ENCODE measurements at regions not wholly inside any gene's neighbourhood (a gene's known extent, or its start where the extent isn't known, plus 50 kb on each side); places are given as distances from the start of the nearest gene placed in this dataset.

DNA sequence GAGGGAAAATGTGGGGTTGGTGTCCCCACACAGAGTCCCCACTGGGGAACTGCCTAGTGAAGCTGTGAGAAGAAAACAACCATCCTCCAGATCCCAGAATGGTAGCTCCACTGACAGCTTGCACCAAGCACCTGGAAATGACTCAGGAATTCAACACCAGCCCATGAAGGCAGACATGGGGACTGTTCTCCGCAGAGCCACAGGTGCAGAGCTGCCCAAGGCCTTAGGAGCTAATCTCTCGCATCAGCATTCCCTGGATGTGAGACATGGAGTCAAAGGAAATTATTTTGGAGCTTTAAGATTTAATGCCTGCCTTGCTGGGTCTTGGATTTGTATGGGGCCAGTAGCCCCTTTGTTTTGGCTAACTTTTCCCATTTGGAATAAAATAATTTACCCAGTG, 367.9 kb downstream of the FAM133A start:
- ChIA-PET POLR2A (no interaction called here), CTCF (no interaction called here)
- DNase-seq: no peak
- Mint-ChIP-seq H3K9me3 (no peaks in the 10 kb centered on the region), H3K36me3 (no peaks in the 10 kb centered on the region), H3K4me1 (ENCODE audit: low read depth) (no peaks in the 10 kb centered on the region), H3K4me3 (no peak overlapping the region), H3K27ac (no peak overlapping the region), H3K27me3 (no peaks in the 10 kb centered on the region)
- intact Hi-C loops (cut with micrococcal nuclease): no loop called here

DNA sequence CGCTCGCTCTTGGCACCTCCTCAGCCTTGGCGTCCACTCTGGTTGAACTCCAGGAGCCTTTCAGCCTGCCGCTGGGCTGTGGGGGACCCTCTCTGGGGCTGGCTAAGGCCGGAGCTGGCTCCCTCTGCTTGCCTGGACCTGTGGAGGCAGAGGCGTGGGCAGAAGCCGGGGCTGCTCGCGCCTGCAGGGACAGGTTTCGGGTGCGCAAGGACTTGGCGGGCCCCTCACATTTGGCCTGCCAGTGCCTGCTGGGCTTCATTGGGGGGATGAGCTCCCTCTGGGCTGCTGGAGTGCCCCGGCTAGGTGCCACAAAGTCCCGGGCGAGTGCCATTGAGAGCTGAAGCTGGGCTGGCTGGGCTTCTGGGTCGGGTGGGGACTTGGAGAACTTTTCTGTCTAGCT, 371.7 kb downstream of the FAM133A start:
- intact Hi-C loops (cut with micrococcal nuclease): no loop called here
- Mint-ChIP-seq H3K27ac (no peak overlapping the region), H3K27me3 (no peaks in the 10 kb centered on the region), H3K4me1 (ENCODE audit: low read depth) (no peaks in the 10 kb centered on the region), H3K4me3 (no peak overlapping the region), H3K9me3 (no peaks in the 10 kb centered on the region), H3K36me3 (no peaks in the 10 kb centered on the region)
- ChIA-PET CTCF (no interaction called here), POLR2A (no interaction called here)
- DNase-seq: no peak

DNA sequence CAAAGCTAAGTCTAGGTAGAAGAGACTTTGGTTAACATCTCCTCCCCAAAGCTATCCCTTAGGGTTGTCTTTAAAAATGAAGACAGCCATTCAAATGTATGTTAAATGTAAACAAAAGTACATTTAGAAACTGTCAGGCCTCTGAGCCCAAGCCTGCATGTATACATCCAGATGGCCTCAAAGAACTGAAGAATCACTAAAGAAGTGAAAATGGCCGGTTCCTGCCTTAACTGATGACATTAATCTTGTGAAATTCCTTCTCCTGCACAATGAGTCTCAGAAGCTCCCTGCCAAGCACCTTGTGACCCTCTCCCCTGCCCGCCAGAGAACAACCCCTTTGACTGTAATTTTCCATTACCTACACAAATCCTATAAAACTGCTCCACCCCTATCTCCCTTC, 377.9 kb downstream of the FAM133A start:
- intact Hi-C loops (cut with micrococcal nuclease): no loop called here
- Mint-ChIP-seq H3K4me3 (no peak overlapping the region), H3K36me3 (no peaks in the 10 kb centered on the region), H3K27me3 (no peaks in the 10 kb centered on the region), H3K27ac (no peak overlapping the region), H3K9me3 (no peaks in the 10 kb centered on the region), H3K4me1 (ENCODE audit: low read depth) (no peaks in the 10 kb centered on the region)
- ChIA-PET POLR2A (no interaction called here), CTCF (no interaction called here)
- DNase-seq: no peak

DNA sequence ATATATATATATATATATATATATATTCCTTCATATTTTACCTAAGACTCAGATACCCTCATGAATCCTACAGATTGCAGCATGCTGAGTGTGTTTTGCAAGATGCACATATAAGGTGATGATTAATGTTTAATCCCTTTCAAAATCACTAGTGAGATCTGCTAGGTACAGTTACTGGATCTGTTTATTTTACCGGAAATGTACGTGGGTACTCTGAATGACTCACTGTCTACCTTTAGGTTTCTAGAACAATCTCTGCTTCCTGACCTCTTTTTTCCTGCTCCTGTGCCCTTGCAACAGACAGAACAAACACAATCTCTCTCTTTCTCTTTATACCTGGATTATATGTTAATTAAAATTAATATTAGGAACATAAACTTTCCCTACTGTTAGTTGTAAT, 379.6 kb downstream of the FAM133A start:
- no peak for DNase-seq
- ChIA-PET POLR2A (no interaction called here), CTCF (no interaction called here)
- Mint-ChIP-seq H3K4me3 (no peak overlapping the region), H3K9me3 (no peaks in the 10 kb centered on the region), H3K27ac (no peak overlapping the region), H3K4me1 (ENCODE audit: low read depth) (no peaks in the 10 kb centered on the region), H3K36me3 (no peaks in the 10 kb centered on the region), H3K27me3 (no peaks in the 10 kb centered on the region)
- intact Hi-C loops (cut with micrococcal nuclease): no loop called here

DNA sequence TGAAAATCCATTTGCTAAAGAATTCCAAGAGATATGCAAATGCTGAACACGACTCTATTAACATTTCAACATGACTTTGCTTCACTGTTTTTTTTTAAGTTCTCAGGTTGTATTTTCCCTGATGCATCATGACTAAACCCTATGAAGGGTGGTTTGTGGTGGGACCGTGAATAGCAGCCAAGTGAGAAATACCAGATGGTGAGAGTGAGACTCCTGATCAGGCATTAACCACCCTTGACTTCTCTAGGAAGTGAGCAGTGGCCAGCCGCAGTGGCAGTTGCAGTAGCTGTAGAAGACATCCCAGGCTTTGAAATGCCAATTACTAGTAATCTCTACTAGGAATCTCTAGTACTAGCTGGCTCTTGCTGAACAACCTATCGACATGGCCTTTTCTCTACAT, 383.4 kb downstream of the FAM133A start:
- no peaks in the 10 kb centered on the region for H3K9me3 Mint-ChIP-seq
- intact Hi-C loops (cut with micrococcal nuclease): loop anchor here (5.0 kb wide), 1 partner anchor 185 kb away; no protein-coding TSS in a partner anchor
- no peak overlapping the region for H3K27ac Mint-ChIP-seq
- no peaks in the 10 kb centered on the region for H3K4me1 Mint-ChIP-seq (ENCODE audit: low read depth)
- H3K27me3 Mint-ChIP-seq: no peaks in the 10 kb centered on the region
- no peak for DNase-seq
- POLR2A ChIA-PET: no interaction called here
- H3K4me3 Mint-ChIP-seq: no peak overlapping the region
- CTCF ChIA-PET: no interaction called here
- no peaks in the 10 kb centered on the region for H3K36me3 Mint-ChIP-seq

DNA sequence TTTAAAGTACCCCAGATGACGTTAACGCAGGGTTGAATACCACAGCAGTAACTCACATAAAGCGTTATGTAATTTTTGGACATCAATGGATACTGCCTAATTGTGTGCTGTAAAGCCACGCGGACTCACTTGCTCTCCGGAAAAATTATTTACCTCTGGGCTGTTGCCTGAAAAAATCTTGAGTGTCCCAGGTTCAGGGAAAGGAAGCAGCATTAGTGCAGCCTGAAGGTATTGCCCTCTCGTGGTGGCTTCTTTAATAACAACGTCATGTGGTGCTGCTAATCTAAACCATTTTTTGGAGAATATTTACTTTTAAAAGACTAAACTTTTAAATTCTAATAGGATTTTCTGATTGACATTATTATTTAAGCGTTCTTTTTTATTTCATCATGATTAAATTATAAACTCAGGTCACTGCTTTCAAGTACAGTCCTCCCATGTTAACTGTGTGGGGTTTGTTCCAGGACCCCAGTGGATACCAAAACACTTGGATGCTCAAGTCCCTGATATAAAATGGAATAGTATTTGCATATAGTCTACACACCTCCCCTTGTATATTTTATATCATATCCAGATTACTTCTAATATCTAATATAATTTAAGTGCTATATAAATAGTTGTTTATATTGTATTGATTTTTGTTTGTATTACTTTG, 384.8 kb downstream of the FAM133A start:
- Mint-ChIP-seq H3K9me3 (peaks cover 2% of the 10 kb centered on the region), H3K27ac (no peak overlapping the region), H3K27me3 (no peaks in the 10 kb centered on the region), H3K4me3 (no peak overlapping the region), H3K36me3 (no peaks in the 10 kb centered on the region), H3K4me1 (ENCODE audit: low read depth) (no peaks in the 10 kb centered on the region)
- POLR2A ChIA-PET: no interaction called here
- no peak for DNase-seq
- CTCF ChIA-PET: no interaction called here
- intact Hi-C loops (cut with micrococcal nuclease): loop anchor here (5.0 kb wide), 1 partner anchor 187 kb away; no protein-coding TSS in a partner anchor

DNA sequence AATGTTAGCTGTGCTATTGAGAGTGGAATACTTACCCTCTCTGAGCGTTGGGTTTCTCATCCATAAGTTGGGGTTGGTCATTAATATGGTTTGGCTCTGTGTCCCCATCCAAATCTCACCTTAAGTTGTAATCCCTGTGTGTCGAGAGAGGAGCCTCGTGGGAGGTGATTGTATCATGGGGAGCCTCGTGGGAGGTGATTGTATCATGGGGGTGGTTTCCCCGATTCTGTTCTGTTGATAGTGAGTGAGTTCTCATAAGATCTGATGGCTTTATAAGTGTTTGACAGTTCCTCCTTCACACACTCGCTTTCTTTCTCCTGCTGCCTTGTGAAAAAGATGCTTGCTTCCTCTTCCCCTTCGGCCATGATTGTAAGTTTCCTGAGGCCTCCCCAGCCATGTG, 391.1 kb downstream of the FAM133A start:
- POLR2A ChIA-PET: no interaction called here
- intact Hi-C loops (cut with micrococcal nuclease): no loop called here
- Mint-ChIP-seq H3K27me3 (no peaks in the 10 kb centered on the region), H3K9me3 (peaks cover 2% of the 10 kb centered on the region), H3K27ac (no peak overlapping the region), H3K36me3 (no peaks in the 10 kb centered on the region), H3K4me3 (no peak overlapping the region), H3K4me1 (ENCODE audit: low read depth) (no peaks in the 10 kb centered on the region)
- CTCF ChIA-PET: no interaction called here
- DNase-seq: no peak

DNA sequence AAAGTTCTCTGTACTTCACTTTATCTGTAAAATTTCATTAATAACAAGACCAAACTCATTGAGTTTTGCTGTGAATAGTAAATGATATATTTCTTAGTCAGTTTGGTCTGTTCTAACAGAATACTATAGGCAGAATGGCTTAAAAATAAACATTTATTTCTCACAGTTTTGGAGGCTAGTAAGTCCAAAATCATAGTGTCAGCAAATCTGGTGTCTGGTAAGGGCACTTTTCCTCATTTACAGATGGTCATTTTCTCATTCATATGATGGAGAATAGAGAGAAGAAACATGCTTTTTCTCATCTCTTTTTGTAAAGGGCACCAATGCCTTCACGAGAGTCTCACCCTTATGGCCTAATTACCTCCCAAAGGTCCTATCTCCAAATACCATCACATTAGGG, 415.1 kb downstream of the FAM133A start:
- Mint-ChIP-seq H3K27me3 (no peaks in the 10 kb centered on the region), H3K4me3 (no peak overlapping the region), H3K27ac (no peak overlapping the region), H3K4me1 (ENCODE audit: low read depth) (no peaks in the 10 kb centered on the region), H3K36me3 (no peaks in the 10 kb centered on the region), H3K9me3 (no peaks in the 10 kb centered on the region)
- DNase-seq: no peak
- ChIA-PET POLR2A (no interaction called here), CTCF (no interaction called here)
- intact Hi-C loops (cut with micrococcal nuclease): no loop called here

DNA sequence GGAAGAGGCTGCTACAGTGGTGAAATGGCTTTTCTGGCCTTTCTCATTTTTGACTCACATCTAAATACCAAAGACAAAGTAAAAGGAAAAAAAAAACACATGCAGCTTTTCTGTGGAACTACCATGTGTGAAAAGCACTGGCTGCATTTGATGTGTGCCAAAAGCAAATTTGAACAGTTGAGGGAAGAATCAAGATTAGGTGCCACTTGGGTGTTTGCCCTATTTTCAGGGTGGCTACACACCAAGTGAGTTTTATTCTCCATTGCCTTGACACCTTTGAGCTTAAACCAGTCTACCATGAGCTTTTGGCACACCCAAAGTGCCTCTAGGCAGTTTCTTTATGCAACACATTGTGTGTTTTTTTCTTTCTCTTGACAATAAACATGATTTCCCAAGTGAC, 423.9 kb downstream of the FAM133A start:
- Mint-ChIP-seq H3K4me1 (ENCODE audit: low read depth) (no peaks in the 10 kb centered on the region), H3K27me3 (no peaks in the 10 kb centered on the region), H3K27ac (no peak overlapping the region), H3K4me3 (no peak overlapping the region), H3K9me3 (no peaks in the 10 kb centered on the region), H3K36me3 (no peaks in the 10 kb centered on the region)
- DNase-seq: no peak
- intact Hi-C loops (cut with micrococcal nuclease): no loop called here
- ChIA-PET CTCF (no interaction called here), POLR2A (no interaction called here)

DNA sequence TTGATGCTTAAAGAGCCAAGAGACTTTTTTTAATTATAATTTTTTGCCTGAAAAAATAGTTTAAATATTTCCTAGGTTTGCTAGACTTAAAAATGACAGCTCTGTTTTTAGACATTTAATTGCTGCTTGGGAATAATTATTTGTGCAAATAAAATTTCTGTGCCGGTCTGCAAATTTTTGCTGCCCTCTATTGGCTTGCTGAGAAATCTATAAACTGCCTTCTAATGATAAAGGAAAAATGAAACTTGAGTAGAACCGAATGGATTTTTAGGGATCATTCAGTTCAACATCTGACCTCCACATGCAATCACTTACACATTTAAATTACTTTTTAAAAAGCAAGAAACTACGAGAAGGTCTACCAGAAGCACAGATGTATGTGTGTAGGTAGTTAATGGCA, 434.0 kb downstream of the FAM133A start:
- POLR2A ChIA-PET: no interaction called here
- Mint-ChIP-seq H3K27ac (no peak overlapping the region), H3K27me3 (no peaks in the 10 kb centered on the region), H3K4me3 (no peak overlapping the region), H3K4me1 (ENCODE audit: low read depth) (no peaks in the 10 kb centered on the region), H3K36me3 (no peaks in the 10 kb centered on the region), H3K9me3 (peaks cover 3% of the 10 kb centered on the region)
- intact Hi-C loops (cut with micrococcal nuclease): no loop called here
- CTCF ChIA-PET: no interaction called here
- no peak for DNase-seq

DNA sequence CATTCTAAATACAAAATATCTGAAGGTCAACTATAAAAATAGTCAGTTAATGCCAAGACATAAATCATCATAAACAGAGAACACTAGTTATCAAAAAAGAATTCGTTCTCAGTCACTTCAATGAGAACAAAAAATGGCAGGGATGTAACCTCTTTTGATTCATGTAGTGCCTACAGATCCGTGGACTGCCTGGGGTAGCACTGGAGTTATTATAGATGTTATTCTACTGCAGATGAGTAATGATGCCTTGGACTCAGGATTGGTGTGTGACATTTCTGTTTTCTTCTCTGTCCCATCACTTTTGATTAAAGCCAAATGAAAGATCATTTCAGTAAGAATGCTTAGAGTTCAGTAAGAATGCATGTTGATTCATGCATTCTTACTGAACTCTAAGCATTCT, 440.4 kb downstream of the FAM133A start:
- DNase-seq: no peak
- Mint-ChIP-seq H3K27ac (no peak overlapping the region), H3K36me3 (no peaks in the 10 kb centered on the region), H3K4me1 (ENCODE audit: low read depth) (no peaks in the 10 kb centered on the region), H3K4me3 (no peak overlapping the region), H3K27me3 (no peaks in the 10 kb centered on the region), H3K9me3 (no peaks in the 10 kb centered on the region)
- POLR2A ChIA-PET: no interaction called here
- CTCF ChIA-PET: no interaction called here
- intact Hi-C loops (cut with micrococcal nuclease): no loop called here

DNA sequence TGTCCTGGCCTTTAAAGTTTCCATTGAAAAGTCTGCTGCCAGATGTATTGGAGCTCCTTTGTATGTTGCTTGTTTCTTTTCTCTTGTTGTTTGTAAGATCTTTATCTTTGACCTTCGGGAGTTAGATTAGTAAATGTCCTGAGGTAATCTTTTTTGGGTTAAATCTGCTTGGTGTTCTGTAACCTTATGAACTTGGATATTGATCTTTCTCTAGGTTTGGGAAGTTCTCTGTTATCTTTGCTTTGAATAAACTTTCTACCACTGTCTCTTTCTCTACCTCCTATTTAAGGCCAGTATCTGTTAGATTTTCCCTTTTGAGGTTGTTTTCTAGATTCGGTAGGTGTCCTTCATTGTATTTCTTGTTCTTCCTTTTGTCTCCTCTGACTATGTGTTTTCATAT, 447.8 kb downstream of the FAM133A start:
- no peaks in the 10 kb centered on the region for H3K36me3 Mint-ChIP-seq
- ChIA-PET POLR2A (no interaction called here), CTCF (no interaction called here)
- H3K4me1 Mint-ChIP-seq (ENCODE audit: low read depth): no peaks in the 10 kb centered on the region
- no peak overlapping the region for H3K27ac Mint-ChIP-seq
- H3K27me3 Mint-ChIP-seq: no peaks in the 10 kb centered on the region
- no peak for DNase-seq
- H3K9me3 Mint-ChIP-seq: no peaks in the 10 kb centered on the region
- no peak overlapping the region for H3K4me3 Mint-ChIP-seq
- intact Hi-C loops (cut with micrococcal nuclease): no loop called here

DNA sequence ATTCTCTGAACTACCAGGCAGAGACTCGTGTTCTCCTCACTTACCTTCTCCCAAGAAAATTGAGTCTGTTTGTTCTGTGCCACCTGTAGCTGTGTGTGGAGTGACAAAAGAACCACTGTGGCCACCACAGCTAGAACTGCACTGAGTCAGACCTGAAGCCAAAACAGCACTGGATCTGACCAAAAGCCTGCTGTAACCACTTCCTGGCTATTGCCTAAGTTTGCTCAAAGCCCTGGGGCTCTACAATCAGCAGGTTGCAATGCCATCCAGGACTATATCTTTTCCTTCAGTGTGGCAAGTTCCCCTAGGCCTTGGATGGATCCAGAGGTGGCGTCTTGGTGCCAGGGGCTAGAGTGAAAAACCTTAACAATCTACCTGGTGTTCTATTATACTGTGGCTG, 449.1 kb downstream of the FAM133A start:
- Mint-ChIP-seq H3K4me3 (no peak overlapping the region), H3K4me1 (ENCODE audit: low read depth) (no peaks in the 10 kb centered on the region)
- intact Hi-C loops (cut with micrococcal nuclease): no loop called here

DNA sequence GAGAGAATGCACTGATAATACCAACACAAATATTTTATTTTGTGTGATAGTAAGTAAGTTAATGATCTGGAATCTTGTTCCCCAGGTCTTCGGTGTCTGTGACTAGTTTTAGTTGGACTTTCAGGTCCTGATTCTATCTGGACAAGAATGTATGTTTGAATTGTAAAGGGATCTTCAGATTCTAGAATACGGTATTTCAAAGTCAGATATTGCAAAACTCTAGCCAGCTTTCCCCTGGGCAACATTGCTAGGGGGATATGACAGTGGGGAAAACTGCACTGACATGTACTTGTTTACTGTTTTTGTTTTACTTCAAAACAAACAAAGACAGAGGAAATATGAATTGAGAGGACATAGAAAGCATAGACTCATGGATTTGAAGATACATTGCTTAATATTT, 489.0 kb downstream of the FAM133A start:
- POLR2A ChIA-PET: no interaction called here
- H3K4me3 Mint-ChIP-seq: no peak overlapping the region
- H3K4me1 Mint-ChIP-seq (ENCODE audit: low read depth): no peaks in the 10 kb centered on the region
- no peaks in the 10 kb centered on the region for H3K27me3 Mint-ChIP-seq
- H3K9me3 Mint-ChIP-seq: no peaks in the 10 kb centered on the region
- intact Hi-C loops (cut with micrococcal nuclease): no loop called here
- CTCF ChIA-PET: no interaction called here
- DNase-seq: no peak
- H3K27ac Mint-ChIP-seq: no peak overlapping the region
- no peaks in the 10 kb centered on the region for H3K36me3 Mint-ChIP-seq

More for the DNA sequence above, 449.1 kb downstream of the FAM133A start:
- DNase-seq: no peak
- POLR2A ChIA-PET: no interaction called here
- H3K9me3 Mint-ChIP-seq: no peaks in the 10 kb centered on the region
- CTCF ChIA-PET: no interaction called here
- H3K27me3 Mint-ChIP-seq: no peaks in the 10 kb centered on the region
- no peaks in the 10 kb centered on the region for H3K36me3 Mint-ChIP-seq
- H3K27ac Mint-ChIP-seq: no peak overlapping the region

All from activated CD4-positive, alpha-beta memory T cell treated with anti-CD3 and anti-CD28 coated beads for 36 hours (primary cell).